OCI-M2 (cell line): ENCODE measurements at regions not wholly inside any gene's neighbourhood (a gene's known extent, or its start where the extent isn't known, plus 50 kb on each side); places are given as distances from the start of the nearest gene placed in this dataset.
"Not testable (repeated sequence)": the region's sequence is repeated elsewhere in the genome, so short reads cannot be mapped to it uniquely, and the experiment has no call there.

Experiments
- DNase-seq: peaks from one replicate; lab custom pipeline; 2025; ENCODE audit not compliant: unreplicated experiment; lab: John Stamatoyannopoulos, UW

- DNase-seq = peak; percentile 96
Observed at GRCh38 chr5:36739751-36740221, 133.4 kb downstream of the SLC1A3 start.

- peak; percentile 66 for DNase-seq
Observed at GRCh38 chr5:36740259-36740898, 134.0 kb downstream of the SLC1A3 start.

DNA sequence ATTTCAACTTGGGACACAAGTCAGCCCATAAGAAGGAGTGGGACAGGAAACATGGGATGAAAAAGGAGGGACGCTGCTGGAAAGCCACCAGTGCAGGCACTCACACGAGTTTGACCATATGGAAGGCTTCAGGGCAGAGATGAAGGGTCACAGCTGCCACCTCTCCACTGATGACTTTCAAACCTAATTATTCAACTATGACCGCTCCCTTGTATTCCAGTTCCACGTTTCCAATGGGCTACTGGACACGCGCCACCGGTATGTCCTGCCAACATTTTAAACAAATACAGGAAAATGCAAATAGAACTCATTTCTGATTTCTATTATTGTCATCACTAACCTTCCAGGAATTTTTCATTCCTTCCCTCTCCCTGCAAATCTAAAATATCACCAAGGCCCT, 134.7 kb downstream of the SLC1A3 start:
- no peak for DNase-seq

GRCh38 chr5:36743891-36744772, 132.4 kb upstream of the NIPBL start:
- peak; percentile 54 for DNase-seq

GRCh38 chr5:36744773-36745589, 131.6 kb upstream of the NIPBL start:
- no peak for DNase-seq

GRCh38 chr5:36747794-36748193, 128.8 kb upstream of the NIPBL start:
- DNase-seq = not testable (repeated sequence)

- DNase-seq = no peak
Observed at GRCh38 chr5:36751886-36752285, 124.7 kb upstream of the NIPBL start.

DNA sequence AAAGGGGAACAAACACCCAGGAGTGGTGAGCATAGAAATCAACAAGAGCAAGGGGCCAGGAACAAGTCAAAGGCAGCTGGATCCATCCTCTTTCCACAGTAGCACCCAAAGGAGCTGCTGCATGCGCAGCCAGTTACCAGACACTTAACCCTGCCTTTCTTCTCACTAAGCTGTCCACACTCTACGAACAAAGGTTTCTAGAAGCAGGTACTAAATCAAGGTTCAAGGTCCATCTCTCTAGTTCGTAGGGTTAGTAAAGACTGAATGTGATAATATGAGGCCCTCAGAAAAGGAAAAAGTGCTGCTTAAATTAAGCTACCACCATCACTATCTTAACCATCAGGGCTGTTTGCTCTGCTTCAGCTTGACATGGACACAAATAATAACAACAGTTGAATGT, 121.2 kb upstream of the NIPBL start:
- DNase-seq = no peak

DNA sequence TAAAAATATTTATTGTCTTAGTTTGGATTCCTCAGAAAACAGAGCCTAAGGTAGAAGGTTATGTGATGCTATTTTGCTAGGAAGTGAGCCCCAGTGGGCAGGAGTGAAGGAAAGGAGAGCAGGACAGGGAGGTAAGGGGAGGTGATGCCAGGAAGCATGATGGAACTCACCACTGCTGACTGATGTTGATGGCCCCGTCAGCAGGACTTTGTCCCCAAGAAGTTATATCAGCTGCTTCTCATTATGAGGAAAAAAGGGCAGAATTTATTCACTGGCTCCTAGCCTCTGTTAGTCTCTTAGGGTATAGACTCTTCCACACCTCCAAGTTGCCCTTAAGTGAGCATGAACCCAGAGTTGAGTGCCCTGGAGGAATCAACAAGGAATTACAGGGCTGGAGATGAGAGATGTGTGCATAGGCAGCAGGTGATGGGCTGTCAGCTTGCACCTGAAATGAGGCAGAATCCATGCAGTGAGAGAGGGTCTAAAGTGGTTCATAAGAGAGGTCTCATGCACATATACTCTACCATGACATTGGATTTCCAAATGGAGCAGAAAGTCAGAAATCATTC, 120.6 kb upstream of the NIPBL start:
- DNase-seq = no peak

- DNase-seq = no peak
Observed at GRCh38 chr5:36756848-36757247, 119.7 kb upstream of the NIPBL start.

- no peak for DNase-seq
Observed at GRCh38 chr5:36759117-36759516, 117.5 kb upstream of the NIPBL start.

DNA sequence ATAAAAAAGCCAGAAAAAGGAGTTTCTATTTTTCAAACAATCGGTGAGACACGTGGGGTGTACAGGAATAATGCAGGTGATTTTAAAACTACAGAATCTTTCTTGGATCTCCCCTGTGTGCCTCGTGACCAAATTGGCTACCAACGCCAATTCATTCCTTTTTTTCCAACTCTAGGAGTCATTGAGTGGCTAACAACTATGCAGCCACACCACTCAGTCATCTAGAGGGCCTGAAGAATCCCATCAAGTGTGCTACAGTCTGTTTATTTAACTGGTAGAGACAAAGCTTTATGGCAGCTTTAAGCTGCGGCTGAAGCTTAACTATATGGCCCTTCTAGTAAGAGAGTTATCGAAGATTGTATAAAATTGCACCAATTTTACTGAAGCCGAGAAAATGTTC, 113.1 kb upstream of the NIPBL start:
- no peak for DNase-seq

- DNase-seq = no peak
Observed at GRCh38 chr5:36765876-36766275, 110.7 kb upstream of the NIPBL start.

GRCh38 chr5:36766981-36767380, 109.6 kb upstream of the NIPBL start:
- no peak for DNase-seq

- no peak for DNase-seq
Observed at GRCh38 chr5:36768450-36768849, 108.1 kb upstream of the NIPBL start.

DNA sequence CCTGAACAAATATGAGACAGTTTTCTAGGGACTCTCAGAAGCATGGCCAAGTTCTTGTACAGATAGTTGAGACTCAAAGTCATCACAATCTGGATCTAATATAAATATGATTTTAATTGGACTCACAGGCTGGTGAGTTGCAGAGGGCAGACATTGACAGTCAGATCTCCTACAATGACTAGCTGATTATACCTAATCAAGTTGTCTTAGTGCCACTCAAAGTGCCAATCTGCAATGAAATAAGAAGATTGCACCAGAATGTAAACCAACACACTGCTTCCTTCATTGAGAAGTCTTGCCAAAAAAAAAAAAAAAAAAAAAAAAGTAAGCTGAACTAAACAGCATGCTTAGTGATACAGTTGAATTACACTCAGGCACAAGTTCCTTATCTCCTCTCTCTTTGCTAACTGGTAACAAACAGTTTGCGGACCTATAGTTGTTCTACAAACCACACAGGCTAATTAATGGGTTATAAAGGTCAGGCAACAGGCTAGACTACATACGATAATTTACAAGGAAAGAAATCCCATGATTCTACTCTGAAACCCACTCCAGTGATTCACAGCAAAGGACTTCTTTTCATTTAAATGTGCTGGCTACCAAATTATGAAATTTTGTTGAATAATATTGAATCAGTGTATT, 107.3 kb upstream of the NIPBL start:
- no peak for DNase-seq

- no peak for DNase-seq
Observed at GRCh38 chr5:36770125-36770524, 106.4 kb upstream of the NIPBL start.

DNA sequence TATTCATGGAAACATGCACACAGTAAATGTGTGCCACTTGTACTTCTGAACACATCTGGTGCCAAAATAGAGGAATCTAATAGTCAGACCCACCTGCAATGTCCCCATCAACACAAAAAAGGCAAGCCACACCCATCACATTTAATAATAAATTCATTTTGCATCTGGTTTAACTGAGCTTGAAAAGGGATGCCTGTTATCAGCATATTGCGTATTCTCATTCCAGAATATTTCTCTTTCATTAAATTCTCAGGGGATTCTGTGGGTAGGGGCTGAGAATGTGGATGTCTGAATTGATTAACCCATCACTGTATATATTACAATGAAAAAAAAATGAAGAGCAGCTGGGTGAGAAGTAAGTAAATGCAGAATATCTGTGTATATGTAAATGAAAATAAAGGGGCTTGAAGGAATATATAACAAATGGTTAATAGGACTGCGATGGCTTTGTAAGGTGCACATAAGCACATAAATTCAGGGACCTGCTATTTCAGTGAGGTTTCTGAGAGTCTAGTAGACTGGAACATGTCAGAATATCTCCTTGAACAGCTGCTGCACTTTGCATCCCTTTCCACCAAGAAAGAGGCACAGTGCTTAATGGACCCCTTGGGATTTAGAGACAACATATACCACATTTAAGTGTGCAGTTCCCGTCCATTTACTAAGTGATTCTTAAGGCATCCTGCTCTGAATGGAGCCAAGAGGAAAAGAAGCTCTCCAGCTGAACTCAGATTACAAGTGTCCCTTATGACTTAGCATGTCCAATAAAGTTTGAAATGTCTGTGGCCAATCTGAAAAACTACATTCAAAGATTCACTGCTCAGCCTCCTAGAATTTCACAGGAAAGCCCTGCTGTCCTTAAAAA, 104.1 kb upstream of the NIPBL start:
- no peak for DNase-seq

DNA sequence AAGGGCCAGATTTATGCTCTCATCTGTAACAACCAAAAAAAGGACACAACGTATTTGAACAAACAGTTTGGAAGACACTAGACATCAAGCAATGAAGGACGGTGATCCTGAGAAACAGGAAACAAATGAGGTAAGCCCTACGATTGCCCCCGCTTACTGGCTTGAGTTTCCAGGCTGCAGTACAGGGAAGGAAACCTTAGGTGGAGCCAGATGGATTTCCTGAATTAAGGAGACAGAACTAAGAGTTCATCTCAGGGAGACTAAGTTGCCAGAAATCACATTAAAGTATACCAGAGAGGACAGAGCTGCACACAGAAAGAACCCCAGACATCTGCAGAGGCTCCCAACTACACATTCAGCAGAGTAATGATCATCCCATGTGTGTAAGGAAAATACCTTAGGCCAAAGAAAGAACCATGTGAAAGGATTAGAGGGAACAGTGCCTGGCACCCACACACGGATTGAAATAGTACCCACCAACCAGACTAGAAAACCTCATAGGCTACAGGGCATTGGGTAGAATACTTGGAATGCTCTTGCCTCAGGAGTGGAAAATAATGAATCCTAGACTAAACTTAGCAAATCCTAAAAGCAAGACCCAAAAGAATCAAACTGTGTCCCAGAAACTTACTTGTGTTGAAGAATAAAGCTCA, 99.3 kb upstream of the NIPBL start:
- no peak for DNase-seq
